AG04450 (cell line): ENCODE measurements at regions not wholly inside any gene's neighbourhood (a gene's known extent, or its start where the extent isn't known, plus 50 kb on each side); places are given as distances from the start of the nearest gene placed in this dataset.

Source experiments
- CTCF ChIA-PET: fragments of 300-600, 350-600 bp; formaldehyde crosslinking; extraction: SDS; loops from one replicate; lab custom pipeline; 2022; ENCODE audit warnings: antibody characterized with exemption, inconsistent platforms; lab: Charles Lee
- POLR2A ChIA-PET: fragments of 350-600 bp; formaldehyde crosslinking; extraction: SDS; loops from one replicate; lab custom pipeline; 2021; ENCODE audit warnings: antibody characterized with exemption, inconsistent platforms; lab: Yijun Ruan, JAX
- DNase-seq: peaks from one replicate; pipeline ENCODE4 v3.0.0-alpha.2; 2011; ENCODE audit warnings: low read depth, low spot score
- H3K27ac ChIP-seq: one replicate; pipeline ENCODE4 v1.5.1; 2012; ENCODE audit warnings: low read depth, low read length, control low read depth
- H3K27me3 ChIP-seq: one replicate; pipeline ENCODE4 v1.6.0; 2012; ENCODE audit warnings: low read length; ENCODE audit not compliant: control insufficient read depth, insufficient read depth
- H3K4me3 ChIP-seq: 2 replicates; pipeline ENCODE4 v1.5.1; 2011; ENCODE audit warnings: mild to moderate bottlenecking, low read depth, low read length, control low read depth
- H3K9me3 ChIP-seq: 2 replicates; pipeline ENCODE4 v1.5.1; 2012; ENCODE audit warnings: low read length; ENCODE audit not compliant: control insufficient read depth, insufficient read depth
- CTCF ChIP-seq: IDR thresholded peaks from 2 replicates; pipeline ENCODE4 v1.5.1; 2011; ENCODE audit warnings: low read depth, low read length, control low read depth, inconsistent platforms

GRCh38 chr1:63108206-63108605 lies 214.2 kb upstream of the FOXD3 start:
- Histone ChIP-seq H3K4me3 (no peak overlapping the region), H3K27me3 (no peaks in the 10 kb centered on the region), H3K27ac (no peak overlapping the region), H3K9me3 (no peaks in the 10 kb centered on the region)
- TF ChIP-seq CTCF: no peak
- POLR2A ChIA-PET: no interaction called here
- CTCF ChIA-PET: interaction anchor here (0.7 kb wide), 1 partner anchor 266 kb away, joined by 3 read pairs; no protein-coding TSS in a partner anchor
- DNase-seq: no peak

GRCh38 chr1:63112155-63112900 lies 210.0 kb upstream of the FOXD3 start:
- no peak for DNase-seq
- ChIA-PET POLR2A (no interaction called here), CTCF (interaction anchor here (0.6 kb wide), 1 partner anchor 13 kb away, joined by 8 read pairs; no protein-coding TSS in a partner anchor)
- Histone ChIP-seq H3K27ac (no peak overlapping the region), H3K9me3 (no peaks in the 10 kb centered on the region), H3K4me3 (no peak overlapping the region), H3K27me3 (no peaks in the 10 kb centered on the region)
- no peak for TF ChIP-seq CTCF

GRCh38 chr1:63115527-63115926 lies 206.8 kb upstream of the FOXD3 start:
- Histone ChIP-seq H3K9me3 (no peaks in the 10 kb centered on the region), H3K4me3 (no peak overlapping the region), H3K27ac (no peak overlapping the region), H3K27me3 (no peaks in the 10 kb centered on the region)
- DNase-seq: no peak
- ChIA-PET CTCF (no interaction called here), POLR2A (no interaction called here)
- TF ChIP-seq CTCF: no peak

GRCh38 chr1:63116016-63116415 lies 206.4 kb upstream of the FOXD3 start:
- Histone ChIP-seq H3K4me3 (no peak overlapping the region), H3K27me3 (no peaks in the 10 kb centered on the region), H3K9me3 (no peaks in the 10 kb centered on the region), H3K27ac (no peak overlapping the region)
- DNase-seq: no peak
- TF ChIP-seq CTCF: no peak
- ChIA-PET POLR2A (no interaction called here), CTCF (no interaction called here)

- TF ChIP-seq CTCF: no peak
- ChIA-PET POLR2A (no interaction called here), CTCF (no interaction called here)
- no peak for DNase-seq
- H3K4me3 ChIP-seq: no peak overlapping the region
- no peaks in the 10 kb centered on the region for H3K27me3 ChIP-seq
- no peak overlapping the region for H3K27ac ChIP-seq
- no peaks in the 10 kb centered on the region for H3K9me3 ChIP-seq
Observed at GRCh38 chr1:63119575-63120155, 202.7 kb upstream of the FOXD3 start.
